ENCODE measurements at regions not wholly inside any gene's neighbourhood (a gene's known extent, or its start where the extent isn't known, plus 50 kb on each side); places are given as distances from the start of the nearest gene placed in this dataset.

- no peak overlapping the region for H3K27ac Mint-ChIP-seq
- H3K9me3 Mint-ChIP-seq, result peaks cover 0 to 2% of the 10 kb centered on the region in 2 donors
- no peak for ATAC-seq (replicated peaks in 1 of 2)
- no peak for DNase-seq
- H3K4me1 Mint-ChIP-seq (ENCODE audit: low read depth), result no peaks in the 10 kb centered on the region
- H3K27me3 Mint-ChIP-seq (ENCODE audit: low read depth), result no peaks in the 10 kb centered on the region
- H3K36me3 Mint-ChIP-seq (ENCODE audit: insufficient read depth in 2 of 2), result no peaks in the 10 kb centered on the region
- H3K4me3 Mint-ChIP-seq, result no peak overlapping the region
Observed at GRCh38 chr20:50417484-50418235, 92.5 kb upstream of the PTPN1 start.

- H3K27ac Mint-ChIP-seq, result no peak overlapping the region
- no peak for ATAC-seq (replicated peaks in 1 of 2)
- no peaks in the 10 kb centered on the region for H3K4me1 Mint-ChIP-seq (ENCODE audit: low read depth)
Observed at GRCh38 chr20:50418890-50419642, 91.1 kb upstream of the PTPN1 start.

GRCh38 chr20:50420380-50420779, 89.8 kb upstream of the PTPN1 start:
- Mint-ChIP-seq H3K4me3 (no peak overlapping the region), H3K27ac (no peak overlapping the region), H3K9me3 (peaks cover 0 to 2% of the 10 kb centered on the region in 2 donors), H3K4me1 (ENCODE audit: low read depth) (no peaks in the 10 kb centered on the region), H3K36me3 (ENCODE audit: insufficient read depth in 2 of 2) (no peaks in the 10 kb centered on the region), H3K27me3 (ENCODE audit: low read depth) (no peaks in the 10 kb centered on the region)
- ATAC-seq (replicated peaks in 1 of 2) (no peak), DNase-seq (no peak)

More at GRCh38 chr20:50418890-50419642, 91.1 kb upstream of the PTPN1 start:
- Mint-ChIP-seq H3K27me3 (ENCODE audit: low read depth) (no peaks in the 10 kb centered on the region), H3K9me3 (peaks cover 0 to 2% of the 10 kb centered on the region in 2 donors), H3K4me3 (no peak overlapping the region), H3K36me3 (ENCODE audit: insufficient read depth in 2 of 2) (no peaks in the 10 kb centered on the region)
- no peak for DNase-seq

GRCh38 chr20:50421356-50422340, 88.5 kb upstream of the PTPN1 start:
- ATAC-seq (replicated peaks in 1 of 2) (no peak), DNase-seq (no peak)
- peaks cover 0 to 2% of the 10 kb centered on the region in 2 donors for H3K9me3 Mint-ChIP-seq
- no peaks in the 10 kb centered on the region for H3K4me1 Mint-ChIP-seq (ENCODE audit: low read depth)
- no peak overlapping the region for H3K4me3 Mint-ChIP-seq
- no peaks in the 10 kb centered on the region for H3K27me3 Mint-ChIP-seq (ENCODE audit: low read depth)
- no peaks in the 10 kb centered on the region for H3K36me3 Mint-ChIP-seq (ENCODE audit: insufficient read depth in 2 of 2)
- H3K27ac Mint-ChIP-seq, result no peak overlapping the region

GRCh38 chr20:50423758-50424157, 86.4 kb upstream of the PTPN1 start:
- no peak for DNase-seq
- H3K27ac Mint-ChIP-seq, result no peak overlapping the region
- no peaks in the 10 kb centered on the region for H3K9me3 Mint-ChIP-seq
- H3K36me3 Mint-ChIP-seq (ENCODE audit: insufficient read depth in 2 of 2), result no peaks in the 10 kb centered on the region
- no peaks in the 10 kb centered on the region for H3K4me1 Mint-ChIP-seq (ENCODE audit: low read depth)
- ATAC-seq (replicated peaks in 1 of 2), result no peak
- peaks cover 10% of the 10 kb centered on the region for H3K27me3 Mint-ChIP-seq (ENCODE audit: low read depth)
- no peak overlapping the region for H3K4me3 Mint-ChIP-seq

- H3K4me1 Mint-ChIP-seq (ENCODE audit: low read depth), result no peaks in the 10 kb centered on the region
- DNase-seq, result no peak
- no peak overlapping the region for H3K27ac Mint-ChIP-seq
- no peaks in the 10 kb centered on the region for H3K9me3 Mint-ChIP-seq
- H3K4me3 Mint-ChIP-seq, result no peak overlapping the region
- H3K36me3 Mint-ChIP-seq (ENCODE audit: insufficient read depth in 2 of 2), result no peaks in the 10 kb centered on the region
- no peak for ATAC-seq (replicated peaks in 1 of 2)
- H3K27me3 Mint-ChIP-seq (ENCODE audit: low read depth), result peaks cover 10% of the 10 kb centered on the region
Observed at GRCh38 chr20:50425076-50425475, 85.1 kb upstream of the PTPN1 start.

GRCh38 chr20:50426866-50427718, 83.1 kb upstream of the PTPN1 start:
- no peaks in the 10 kb centered on the region for H3K4me1 Mint-ChIP-seq (ENCODE audit: low read depth)
- ATAC-seq (replicated peaks in 1 of 2), result no peak
- DNase-seq, result no peak
- no peaks in the 10 kb centered on the region for H3K9me3 Mint-ChIP-seq
- H3K27me3 Mint-ChIP-seq (ENCODE audit: low read depth), result peaks cover 16% of the 10 kb centered on the region
- no peaks in the 10 kb centered on the region for H3K36me3 Mint-ChIP-seq (ENCODE audit: insufficient read depth in 2 of 2)
- no peak overlapping the region for H3K4me3 Mint-ChIP-seq
- no peak overlapping the region for H3K27ac Mint-ChIP-seq

GRCh38 chr20:50427719-50428083, 82.5 kb upstream of the PTPN1 start:
- peaks cover 18% of the 10 kb centered on the region for H3K27me3 Mint-ChIP-seq (ENCODE audit: low read depth)
- ATAC-seq (replicated peaks in 1 of 2), result peak in 1 of 2 donors; percentile 30

GRCh38 chr20:50428097-50428828, 81.9 kb upstream of the PTPN1 start:
- DNase-seq (no peak), ATAC-seq (replicated peaks in 1 of 2) (no peak)
- Mint-ChIP-seq H3K4me3 (no peak overlapping the region), H3K36me3 (ENCODE audit: insufficient read depth in 2 of 2) (no peaks in the 10 kb centered on the region), H3K4me1 (ENCODE audit: low read depth) (no peaks in the 10 kb centered on the region), H3K27ac (no peak overlapping the region), H3K27me3 (ENCODE audit: low read depth) (peaks cover 22% of the 10 kb centered on the region), H3K9me3 (no peaks in the 10 kb centered on the region)

More at GRCh38 chr20:50427719-50428083, 82.5 kb upstream of the PTPN1 start:
- Mint-ChIP-seq H3K36me3 (ENCODE audit: insufficient read depth in 2 of 2) (no peaks in the 10 kb centered on the region), H3K4me1 (ENCODE audit: low read depth) (no peaks in the 10 kb centered on the region), H3K27ac (no peak overlapping the region), H3K4me3 (no peak overlapping the region), H3K9me3 (no peaks in the 10 kb centered on the region)
- no peak for DNase-seq

- H3K4me3 Mint-ChIP-seq, result no peak overlapping the region
- H3K27ac Mint-ChIP-seq, result no peak overlapping the region
- H3K27me3 Mint-ChIP-seq (ENCODE audit: low read depth), result peaks cover 22% of the 10 kb centered on the region
- DNase-seq (no peak), ATAC-seq (replicated peaks in 1 of 2) (no peak)
- H3K9me3 Mint-ChIP-seq, result no peaks in the 10 kb centered on the region
- H3K36me3 Mint-ChIP-seq (ENCODE audit: insufficient read depth in 2 of 2), result no peaks in the 10 kb centered on the region
- no peaks in the 10 kb centered on the region for H3K4me1 Mint-ChIP-seq (ENCODE audit: low read depth)
Observed at GRCh38 chr20:50429412-50429811, 80.8 kb upstream of the PTPN1 start.

GRCh38 chr20:50431066-50431450, 79.1 kb upstream of the PTPN1 start:
- Mint-ChIP-seq H3K36me3 (ENCODE audit: insufficient read depth in 2 of 2) (no peaks in the 10 kb centered on the region), H3K27ac (no peak overlapping the region), H3K4me3 (no peak overlapping the region), H3K27me3 (ENCODE audit: low read depth) (peaks cover 22% of the 10 kb centered on the region), H3K4me1 (ENCODE audit: low read depth) (no peaks in the 10 kb centered on the region), H3K9me3 (no peaks in the 10 kb centered on the region)
- ATAC-seq (replicated peaks in 1 of 2) (no peak), DNase-seq (no peak)

All from activated T-cell treated with anti-CD3 and anti-CD28 coated beads, Interleukin-2, amount 50 U/mL, for 72 hours (primary cell).